Glomerular visceral epithelial cell (primary cell): ENCODE measurements at regions not wholly inside any gene's neighbourhood (a gene's known extent, or its start where the extent isn't known, plus 50 kb on each side); places are given as distances from the start of the nearest gene placed in this dataset.

Source experiments
- DNase-seq: peaks from one replicate; pipeline ENCODE4 v3.0.0-alpha.2; 2016; ENCODE audit errors: extremely low spot score

- DNase-seq = peak; percentile 98
Measured at GRCh38 chr5:30849931-30850710, 343.4 kb upstream of the CDH6 start.

GRCh38 chr5:30846171-30846570 lies 347.3 kb upstream of the CDH6 start:
- DNase-seq = peak; percentile 15

DNA sequence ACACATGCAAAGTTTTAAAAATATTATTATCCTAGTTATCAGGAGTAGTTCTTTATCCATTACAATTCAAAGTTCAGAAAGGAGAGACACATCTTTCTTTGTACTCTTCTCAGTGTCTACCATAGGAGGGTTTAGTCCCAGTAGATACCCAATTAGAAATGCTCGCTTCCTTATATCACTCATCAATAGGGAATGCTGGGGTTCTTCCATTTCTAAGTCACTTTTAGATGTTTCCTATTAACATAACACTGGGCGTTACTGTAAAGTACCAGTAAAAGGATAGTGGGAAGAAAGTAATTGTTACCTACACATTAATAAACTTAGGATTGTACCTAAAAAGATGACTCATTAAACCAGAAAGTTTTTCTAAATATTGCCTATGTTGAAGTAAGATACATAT lies 348.3 kb upstream of the CDH6 start:
- DNase-seq = no peak

- DNase-seq = no peak
Measured at GRCh38 chr5:30843541-30843940, 349.9 kb upstream of the CDH6 start.

DNA sequence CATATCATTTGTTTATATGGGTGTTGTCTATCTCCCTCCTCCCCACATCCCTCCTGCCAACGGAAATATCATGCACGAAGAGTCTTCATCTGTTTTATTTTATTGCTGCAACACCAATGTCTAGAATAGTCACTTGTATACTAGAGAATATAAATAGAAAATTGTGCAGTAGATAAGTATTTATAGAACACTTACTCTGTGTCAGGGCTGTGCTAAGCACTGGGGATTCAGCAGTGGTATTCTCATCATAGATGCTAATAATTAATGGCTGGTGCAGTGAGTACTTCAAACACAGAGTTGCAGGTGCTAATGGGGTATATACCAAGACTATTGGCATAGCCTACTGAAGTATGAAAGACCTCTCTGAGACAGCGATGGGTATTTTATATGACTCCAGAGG lies 353.5 kb upstream of the CDH6 start:
- no peak for DNase-seq

GRCh38 chr5:30838936-30839496 lies 354.5 kb upstream of the CDH6 start:
- DNase-seq = peak; percentile 56

DNA sequence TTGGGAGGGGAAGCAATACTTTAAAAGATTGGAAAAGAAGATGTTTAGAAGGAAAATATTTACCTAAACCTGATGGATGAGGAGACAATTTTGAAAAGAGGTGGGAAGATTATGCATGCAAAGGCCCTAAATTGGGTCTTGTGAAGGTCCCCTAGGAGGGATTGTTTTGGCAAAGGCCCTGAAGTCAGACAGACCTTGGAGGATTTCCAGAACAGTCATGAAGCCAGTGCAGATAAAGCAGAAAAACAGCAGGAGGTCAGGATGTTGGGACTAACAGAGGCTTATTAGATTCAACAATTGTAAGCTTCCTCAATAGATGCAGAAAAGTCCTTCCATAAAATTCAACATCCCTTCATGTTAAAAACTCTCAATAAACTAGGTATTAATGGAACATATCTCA lies 361.0 kb upstream of the CDH6 start:
- no peak for DNase-seq

DNA sequence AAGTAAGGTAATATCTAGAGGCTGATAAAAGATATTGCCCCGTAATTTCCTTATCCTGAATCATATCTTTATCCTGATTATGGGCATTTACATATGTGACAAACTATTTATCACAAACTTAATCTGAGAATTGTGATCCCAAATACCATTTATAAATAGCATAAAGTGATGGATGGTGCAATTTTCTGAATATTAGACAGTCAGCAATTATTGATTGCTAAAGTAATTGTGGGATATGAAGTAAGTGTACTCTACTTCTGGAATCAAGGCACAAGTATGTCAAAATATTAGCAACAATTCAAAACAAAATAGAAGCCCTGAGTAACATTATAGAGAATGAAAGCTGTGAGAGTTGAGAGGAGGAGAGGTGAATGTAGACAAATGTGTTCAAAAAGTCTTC lies 361.9 kb upstream of the CDH6 start:
- no peak for DNase-seq

DNA sequence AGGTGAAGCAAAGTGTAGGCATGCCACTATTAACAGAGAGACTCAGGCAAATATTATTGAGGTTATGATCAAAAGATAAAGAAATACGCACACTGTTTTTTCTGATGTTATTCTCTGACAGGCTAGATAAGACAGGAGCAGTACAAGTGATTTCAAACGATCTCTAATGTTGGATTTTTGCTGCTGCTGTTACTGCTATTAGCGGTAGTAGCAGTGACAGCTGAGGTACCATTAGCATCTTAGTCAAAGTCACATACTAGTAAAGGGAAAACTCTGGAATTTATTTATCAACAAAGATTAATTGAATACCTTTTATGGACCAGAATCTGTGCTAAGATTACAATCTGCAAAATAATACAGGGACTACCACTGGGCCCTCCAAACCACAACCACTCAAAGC lies 362.4 kb upstream of the CDH6 start:
- DNase-seq = no peak

DNA sequence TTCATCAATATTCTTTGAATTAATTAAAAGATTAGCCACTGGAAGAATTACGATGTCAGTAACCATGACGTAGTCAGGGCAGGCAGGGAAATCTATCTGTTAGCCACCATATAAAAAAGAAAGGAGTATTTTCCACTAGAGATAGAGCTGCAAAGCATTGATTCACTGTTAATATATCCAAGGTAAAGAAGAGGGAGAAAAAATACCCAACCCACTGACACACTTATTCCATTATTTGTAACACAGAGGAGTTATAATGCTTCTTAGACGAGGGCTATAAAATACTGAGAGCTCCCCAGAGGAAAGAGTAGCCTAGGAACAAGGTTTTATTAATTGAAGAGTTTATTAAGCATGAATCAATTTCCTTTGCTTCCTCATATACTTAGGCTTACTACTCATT lies 382.2 kb upstream of the CDH6 start:
- DNase-seq = no peak

GRCh38 chr5:30809933-30810332 lies 383.6 kb upstream of the CDH6 start:
- no peak for DNase-seq

DNA sequence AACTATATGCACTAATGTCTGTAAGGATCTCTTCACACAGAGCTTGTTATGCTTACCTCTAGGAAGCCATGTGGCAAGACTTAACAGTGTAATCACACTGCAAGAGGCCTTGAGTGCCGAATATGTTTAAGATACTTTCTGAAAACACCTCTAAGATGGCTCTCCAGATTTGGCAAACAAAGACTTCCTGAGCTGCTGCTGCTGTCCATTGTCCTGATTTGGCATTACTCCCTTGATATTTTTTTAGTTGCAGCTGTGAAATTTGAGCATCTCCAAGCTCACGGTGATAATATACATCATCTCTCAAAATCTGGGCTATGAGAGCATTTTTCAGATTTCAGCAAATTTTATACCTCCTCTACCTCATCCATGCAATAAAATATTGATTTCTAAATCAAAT lies 384.5 kb upstream of the CDH6 start:
- peak; percentile 12 for DNase-seq

GRCh38 chr5:30804739-30805505 lies 388.6 kb upstream of the CDH6 start:
- DNase-seq = no peak

DNA sequence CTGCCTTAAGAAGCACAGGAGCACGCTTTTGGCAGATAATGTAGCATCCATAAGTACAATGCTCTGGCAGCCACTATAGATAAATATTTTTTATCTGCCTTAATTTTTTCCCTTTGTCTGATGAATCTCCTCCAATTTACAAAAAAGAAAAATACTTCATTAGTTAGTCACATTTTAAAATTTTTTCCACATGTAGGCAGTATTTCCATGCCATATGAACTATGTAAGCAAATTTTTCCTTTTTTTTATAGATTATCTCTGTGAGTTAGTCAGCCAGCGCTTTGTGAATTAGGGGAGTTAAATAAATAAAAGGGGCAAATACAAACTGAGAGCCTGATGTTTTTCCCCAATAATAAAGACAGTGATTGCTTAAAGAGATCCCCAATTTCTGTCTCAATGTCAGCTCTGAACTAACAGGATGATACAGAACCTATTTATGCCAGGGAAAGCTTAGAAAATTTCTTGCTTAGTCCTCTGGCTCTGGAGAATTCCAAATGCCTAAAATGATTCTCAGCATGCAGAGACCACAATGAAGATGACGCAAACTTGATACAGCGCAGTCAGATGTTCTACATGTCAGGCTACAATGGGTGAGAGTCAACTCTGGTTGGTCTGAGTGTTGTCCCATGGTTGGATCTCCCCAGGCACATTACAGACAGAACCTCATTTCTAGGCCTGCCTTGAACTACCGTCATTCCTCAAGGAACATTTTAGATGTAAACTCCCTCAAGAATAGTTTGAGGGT lies 390.4 kb upstream of the CDH6 start:
- DNase-seq = no peak

- DNase-seq = no peak
Measured at GRCh38 chr5:30781643-30782042, 411.8 kb upstream of the CDH6 start.

- no peak for DNase-seq
Measured at GRCh38 chr5:30768056-30768690, 425.3 kb upstream of the CDH6 start.

DNA sequence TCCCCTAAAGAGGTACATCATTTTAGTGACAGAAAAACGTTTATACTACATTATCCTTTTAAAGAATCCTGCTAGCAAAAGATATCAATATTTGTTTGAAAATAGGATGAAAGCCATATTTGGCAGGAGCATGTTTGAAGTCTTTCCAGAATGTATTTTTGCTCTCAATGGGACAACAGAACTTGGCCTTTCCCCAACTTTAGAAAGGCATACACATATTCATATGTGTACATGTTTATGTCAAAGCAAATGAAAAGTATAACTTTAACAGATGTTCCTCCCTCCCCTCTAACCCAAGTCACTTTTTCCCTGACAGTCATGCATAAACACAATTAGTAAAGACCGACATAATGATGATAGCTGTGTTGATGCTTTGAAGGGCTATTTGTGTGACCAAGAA lies 427.8 kb upstream of the CDH6 start:
- DNase-seq = no peak

- peak; percentile 54 for DNase-seq
Measured at GRCh38 chr5:30765227-30765626, 428.3 kb upstream of the CDH6 start.

DNA sequence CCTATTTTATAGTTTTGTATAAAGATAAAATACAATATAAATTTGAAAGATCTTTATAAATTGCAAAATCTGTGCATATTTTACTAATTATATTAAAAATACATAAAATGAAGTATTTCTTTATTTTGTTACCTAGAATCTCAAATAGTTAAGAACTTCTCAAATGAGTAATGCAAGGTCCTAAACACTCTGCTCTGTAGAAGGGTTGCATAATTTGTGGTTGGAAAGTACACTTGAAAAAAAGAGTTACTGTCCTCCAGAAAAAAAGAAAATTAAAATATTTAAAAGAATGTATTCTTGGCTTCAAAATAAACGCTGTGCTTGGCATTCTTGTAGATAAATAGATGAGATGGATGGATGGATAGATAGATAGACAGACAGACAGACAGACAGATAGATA lies 428.8 kb upstream of the CDH6 start:
- no peak for DNase-seq

DNA sequence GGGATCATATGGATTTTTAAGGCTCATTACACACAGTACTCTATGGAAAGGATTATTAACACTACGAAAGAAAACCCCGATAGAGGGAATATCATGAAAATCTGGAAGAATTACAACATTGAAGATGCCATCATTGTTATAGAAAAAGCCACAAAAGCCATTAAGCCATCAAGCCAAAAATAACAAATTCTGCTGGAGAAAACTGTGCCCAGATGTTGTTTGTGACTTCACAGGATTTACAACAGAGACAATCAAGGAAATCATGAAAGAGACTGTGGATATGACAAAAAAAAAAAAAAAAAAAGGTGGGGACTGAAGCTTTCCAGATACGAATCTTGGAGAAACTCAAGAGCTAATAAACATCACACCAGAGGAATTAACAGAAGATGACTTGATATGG lies 433.8 kb upstream of the CDH6 start:
- no peak for DNase-seq

DNA sequence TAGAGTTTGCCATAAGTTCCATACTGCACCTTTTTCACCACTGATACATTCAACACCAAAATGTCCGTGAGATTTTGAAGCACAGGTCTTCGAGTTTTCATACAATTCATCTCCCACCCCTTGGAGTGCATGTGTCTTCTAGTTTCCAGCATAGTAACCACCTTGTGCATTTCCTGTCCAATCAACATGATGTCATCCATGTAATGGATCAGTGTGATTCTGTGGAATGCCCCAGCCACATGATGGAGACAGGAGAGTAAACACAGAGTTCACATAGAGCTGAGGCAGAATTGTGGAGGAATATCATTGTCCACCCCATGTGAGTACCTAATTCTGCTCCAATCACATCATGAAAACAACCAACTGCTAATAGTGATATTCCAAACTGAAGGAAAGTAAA lies 441.5 kb upstream of the CDH6 start:
- peak; percentile 50 for DNase-seq

GRCh38 chr5:30749971-30750370 lies 443.5 kb upstream of the CDH6 start:
- peak; percentile 18 for DNase-seq
